AG10803 (cell line): ENCODE measurements at regions not wholly inside any gene's neighbourhood (a gene's known extent, or its start where the extent isn't known, plus 50 kb on each side); places are given as distances from the start of the nearest gene placed in this dataset.
"Not testable (repeated sequence)": the region's sequence is repeated elsewhere in the genome, so short reads cannot be mapped to it uniquely, and the experiment has no call there.

Experiments
- DNase-seq: peaks from one replicate; pipeline ENCODE4 v3.0.0; 2010; ENCODE audit warnings: low read depth
- H3K4me3 ChIP-seq: 2 replicates; pipeline ENCODE4 v1.5.1; 2011; ENCODE audit warnings: mild to moderate bottlenecking, low read length, control low read depth
- TF ChIP-seq, protein P1 (sequence below): conservative IDR thresholded peaks from 2 replicates; pipeline ENCODE4 v1.5.1; 2011; ENCODE audit warnings: mild to moderate bottlenecking, low read length, control low read depth, inconsistent platforms

DNA sequence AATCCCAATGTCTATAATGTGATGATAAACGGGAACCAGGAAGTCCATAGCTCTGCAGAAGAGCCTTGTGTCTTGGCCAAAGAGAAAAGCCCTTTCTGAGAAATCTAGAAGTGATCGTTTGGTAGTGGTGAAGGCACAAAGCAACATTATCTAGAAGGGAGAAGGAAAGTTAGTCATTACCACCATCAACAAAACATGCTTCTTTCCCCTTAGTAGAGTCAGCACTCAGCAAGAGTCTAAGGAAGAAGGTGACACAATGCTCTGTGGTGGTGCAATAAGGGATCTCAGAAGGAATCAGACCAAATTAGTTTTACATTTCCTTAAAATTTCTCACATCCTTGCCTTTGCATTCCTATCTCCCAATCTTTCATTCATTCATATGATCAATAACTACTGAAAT lies 134.4 kb upstream of the PRDX6 start:
- TF ChIP-seq, protein P1, sequence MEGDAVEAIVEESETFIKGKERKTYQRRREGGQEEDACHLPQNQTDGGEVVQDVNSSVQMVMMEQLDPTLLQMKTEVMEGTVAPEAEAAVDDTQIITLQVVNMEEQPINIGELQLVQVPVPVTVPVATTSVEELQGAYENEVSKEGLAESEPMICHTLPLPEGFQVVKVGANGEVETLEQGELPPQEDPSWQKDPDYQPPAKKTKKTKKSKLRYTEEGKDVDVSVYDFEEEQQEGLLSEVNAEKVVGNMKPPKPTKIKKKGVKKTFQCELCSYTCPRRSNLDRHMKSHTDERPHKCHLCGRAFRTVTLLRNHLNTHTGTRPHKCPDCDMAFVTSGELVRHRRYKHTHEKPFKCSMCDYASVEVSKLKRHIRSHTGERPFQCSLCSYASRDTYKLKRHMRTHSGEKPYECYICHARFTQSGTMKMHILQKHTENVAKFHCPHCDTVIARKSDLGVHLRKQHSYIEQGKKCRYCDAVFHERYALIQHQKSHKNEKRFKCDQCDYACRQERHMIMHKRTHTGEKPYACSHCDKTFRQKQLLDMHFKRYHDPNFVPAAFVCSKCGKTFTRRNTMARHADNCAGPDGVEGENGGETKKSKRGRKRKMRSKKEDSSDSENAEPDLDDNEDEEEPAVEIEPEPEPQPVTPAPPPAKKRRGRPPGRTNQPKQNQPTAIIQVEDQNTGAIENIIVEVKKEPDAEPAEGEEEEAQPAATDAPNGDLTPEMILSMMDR = no peak
- DNase-seq = peak; percentile 20
- H3K4me3 ChIP-seq = no peak overlapping the region

DNA sequence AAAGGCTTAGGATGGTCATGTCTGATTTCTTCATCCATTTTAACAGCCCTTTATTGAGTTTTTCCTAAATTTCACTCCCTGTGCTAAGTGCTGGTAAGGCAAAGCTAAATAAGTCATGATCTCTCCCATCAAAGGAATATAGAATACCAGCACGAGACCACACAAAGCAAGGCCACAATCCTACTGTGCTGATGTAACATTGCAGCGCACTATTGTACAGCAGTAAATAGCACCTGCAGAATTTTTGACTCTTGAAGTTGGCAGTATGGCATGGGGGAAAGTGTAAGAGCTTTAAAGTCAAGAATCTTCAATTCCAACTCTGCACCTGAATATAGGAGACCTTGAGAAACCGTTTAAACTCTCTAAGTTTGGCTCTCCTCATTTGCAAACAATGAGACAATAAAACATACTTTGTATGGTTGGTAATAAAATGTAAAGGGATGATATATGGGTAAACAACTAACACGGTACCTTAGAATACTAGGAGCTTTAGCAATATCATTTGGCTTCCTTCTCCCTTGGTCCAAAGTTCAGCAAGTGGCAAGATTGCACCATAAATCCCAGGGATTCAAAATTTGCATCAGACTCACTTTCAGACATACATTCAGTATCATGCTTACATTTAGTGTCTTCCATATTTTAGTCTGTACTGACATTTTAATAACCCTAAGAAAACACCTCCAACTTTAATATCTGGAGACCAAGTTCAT lies 132.9 kb upstream of the PRDX6 start:
- no peak for DNase-seq
- TF ChIP-seq, protein P1 = no peak
- H3K4me3 ChIP-seq = no peak overlapping the region

DNA sequence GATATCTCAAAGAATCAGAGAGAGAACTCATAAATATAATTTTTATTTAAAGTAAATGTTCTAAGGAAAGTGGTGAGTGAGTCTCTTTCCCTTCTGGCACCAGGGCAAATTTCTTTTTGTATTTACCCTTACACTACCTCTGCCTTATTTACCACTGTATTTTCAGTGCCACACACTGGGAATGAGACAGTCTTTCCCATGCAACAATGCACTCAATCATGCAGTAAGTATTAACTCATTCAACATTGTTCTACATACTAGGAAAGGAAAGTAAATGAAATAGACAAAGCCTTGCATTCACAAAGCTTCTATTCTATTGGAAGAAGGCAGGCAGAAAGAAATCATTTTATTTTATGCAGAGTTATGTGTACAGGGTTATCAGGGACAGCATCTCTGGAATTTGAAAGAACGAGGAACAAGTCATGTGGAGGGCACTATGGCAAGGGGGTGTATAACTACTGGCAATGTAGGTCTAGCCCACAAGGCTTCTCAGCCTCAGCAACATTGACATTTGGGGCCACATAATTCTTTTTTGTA lies 129.8 kb upstream of the PRDX6 start:
- TF ChIP-seq, protein P1 = no peak
- H3K4me3 ChIP-seq = no peak overlapping the region
- no peak for DNase-seq

DNA sequence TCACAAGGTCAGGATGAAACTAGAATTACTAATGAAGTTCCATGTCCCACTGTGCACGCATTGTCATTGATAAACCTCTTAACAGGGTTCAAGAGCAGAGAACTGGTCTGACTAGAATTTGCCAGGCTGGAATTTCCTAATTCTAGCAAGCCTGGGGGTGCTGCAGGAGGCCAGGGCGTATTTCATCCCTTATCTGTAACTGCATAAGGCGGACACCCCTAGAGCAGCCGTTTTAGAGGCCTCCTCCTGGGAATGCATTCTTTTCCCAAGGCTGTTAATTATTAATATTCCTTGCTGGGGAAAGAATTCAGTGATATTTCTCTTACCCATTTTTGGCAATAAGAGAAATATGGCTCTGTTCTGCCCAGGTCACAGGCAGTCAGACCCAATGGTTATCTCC lies 124.5 kb upstream of the PRDX6 start:
- DNase-seq, H3K4me3 ChIP-seq: not testable (repeated sequence)

DNA sequence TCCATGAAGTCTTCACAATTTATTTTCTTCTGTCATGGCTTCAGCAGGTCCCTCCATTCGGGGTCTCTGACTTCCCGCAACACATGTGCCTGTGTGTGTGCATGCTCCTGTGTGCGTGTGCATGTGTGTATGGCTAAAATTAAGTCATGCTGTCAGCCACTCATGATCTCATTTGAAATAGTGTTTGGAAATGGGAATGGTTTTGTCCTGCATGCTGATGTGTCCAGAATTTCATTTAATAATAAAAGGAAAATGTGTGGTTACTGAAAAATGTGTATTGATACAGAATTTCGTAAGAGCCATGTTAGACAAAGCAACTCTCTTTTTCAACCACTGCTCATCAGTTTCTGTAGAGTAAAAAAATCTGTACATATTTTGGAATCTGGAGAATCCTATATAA lies 123.8 kb upstream of the PRDX6 start:
- no peak overlapping the region for H3K4me3 ChIP-seq
- peak; percentile 77 for DNase-seq
- TF ChIP-seq, protein P1 = no peak

DNA sequence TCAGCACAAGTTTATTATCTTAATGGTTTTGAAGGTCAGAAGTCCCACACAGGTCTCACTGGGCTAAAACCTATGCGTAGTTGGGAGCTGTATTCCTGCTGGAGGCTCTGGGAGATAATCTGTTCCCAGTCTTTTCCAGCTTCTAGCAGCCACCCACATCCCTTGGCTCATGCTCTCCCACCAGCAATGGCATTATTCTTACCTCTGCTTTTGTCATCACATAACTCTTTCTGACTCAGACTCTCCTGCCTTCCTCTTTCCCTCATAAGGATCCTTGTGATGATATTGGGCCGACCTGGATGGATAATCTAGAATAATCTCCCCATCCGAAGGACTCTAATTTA lies 122.2 kb upstream of the PRDX6 start:
- H3K4me3 ChIP-seq = no peak overlapping the region
- TF ChIP-seq, protein P1 = no peak
- no peak for DNase-seq

DNA sequence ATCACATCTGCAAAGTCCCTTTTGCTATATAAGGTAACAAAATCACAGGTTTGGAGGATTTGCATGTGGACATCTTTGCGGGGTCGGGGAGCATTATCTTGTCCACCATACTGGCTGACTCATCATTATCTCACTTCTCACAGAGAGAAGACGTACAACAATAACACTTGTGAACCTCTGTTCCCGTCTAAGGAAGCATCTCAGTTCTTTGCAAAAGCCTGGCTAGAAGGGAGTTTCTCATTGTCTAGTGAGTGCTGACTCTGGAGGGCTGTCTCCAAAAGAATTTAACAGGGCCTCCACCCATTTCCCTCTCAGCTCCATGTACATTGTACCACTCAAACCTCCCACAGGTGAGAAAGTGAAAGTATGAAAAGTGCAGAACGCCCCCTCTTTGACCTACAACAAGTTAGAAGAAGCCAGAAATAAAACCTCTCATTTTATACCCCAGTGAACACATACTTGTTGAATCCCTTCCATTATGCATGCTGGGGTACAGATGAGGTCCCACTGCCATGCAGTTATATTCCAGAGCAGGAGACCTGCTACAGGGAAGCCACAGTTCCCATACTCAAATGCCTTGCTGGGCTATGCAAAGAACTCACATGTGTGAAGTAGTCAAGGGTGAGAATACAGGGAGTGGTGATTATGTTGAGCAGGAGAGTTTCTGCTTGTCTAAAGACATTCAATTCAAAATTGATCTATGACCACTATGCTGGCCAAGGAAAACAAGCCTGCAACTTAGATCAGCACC lies 121.7 kb upstream of the PRDX6 start:
- DNase-seq = no peak
- TF ChIP-seq, protein P1 = no peak
- no peak overlapping the region for H3K4me3 ChIP-seq
